ENCODE measurements at regions not wholly inside any gene's neighbourhood (a gene's known extent, or its start where the extent isn't known, plus 50 kb on each side); places are given as distances from the start of the nearest gene placed in this dataset.

DNA sequence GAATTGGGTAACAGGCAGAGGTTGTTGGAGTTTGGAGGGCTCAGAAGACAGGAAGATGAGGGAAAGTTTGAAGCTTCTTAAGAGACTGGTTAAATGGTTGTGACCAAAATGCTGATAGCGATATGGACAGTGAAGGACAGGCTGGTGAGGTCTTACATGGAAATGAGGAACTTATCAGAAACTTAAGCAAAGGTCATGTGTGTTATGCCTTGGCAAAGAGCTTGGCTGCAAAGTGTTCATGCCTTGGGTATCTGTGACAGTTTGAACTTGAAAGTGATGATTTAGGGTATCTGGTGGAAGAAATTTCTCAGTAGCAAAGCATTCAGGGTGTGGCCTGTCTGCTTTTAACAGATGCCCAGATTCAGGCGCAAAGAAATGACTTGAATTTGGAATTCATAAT lies 64.5 kb upstream of the EEPD1 start:
- no peak for DNase-seq (ENCODE audit: low read depth in 4 of 4, low spot score in 3 of 4)

DNA sequence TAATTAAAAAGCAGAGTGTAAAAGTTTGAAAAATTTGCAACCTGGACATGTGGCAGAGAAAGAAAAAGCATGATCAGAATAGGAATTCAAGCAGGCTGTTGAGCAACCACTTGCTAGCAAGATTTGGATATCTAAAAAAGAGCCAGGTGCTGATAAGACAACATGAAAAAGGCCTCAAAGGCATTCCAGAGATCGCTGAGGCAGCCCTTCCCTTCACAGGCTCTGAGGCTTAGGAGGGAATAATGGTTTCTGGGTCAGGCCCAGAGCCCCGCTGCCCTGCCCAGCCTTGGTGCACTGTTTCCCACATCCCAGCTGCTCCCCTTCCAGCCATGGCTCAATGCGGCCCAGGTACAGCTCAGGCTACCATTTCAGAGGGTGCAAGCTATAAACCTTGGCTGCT lies 64.1 kb upstream of the EEPD1 start:
- no peak for DNase-seq (ENCODE audit: low read depth in 4 of 4, low spot score in 3 of 4)

DNA sequence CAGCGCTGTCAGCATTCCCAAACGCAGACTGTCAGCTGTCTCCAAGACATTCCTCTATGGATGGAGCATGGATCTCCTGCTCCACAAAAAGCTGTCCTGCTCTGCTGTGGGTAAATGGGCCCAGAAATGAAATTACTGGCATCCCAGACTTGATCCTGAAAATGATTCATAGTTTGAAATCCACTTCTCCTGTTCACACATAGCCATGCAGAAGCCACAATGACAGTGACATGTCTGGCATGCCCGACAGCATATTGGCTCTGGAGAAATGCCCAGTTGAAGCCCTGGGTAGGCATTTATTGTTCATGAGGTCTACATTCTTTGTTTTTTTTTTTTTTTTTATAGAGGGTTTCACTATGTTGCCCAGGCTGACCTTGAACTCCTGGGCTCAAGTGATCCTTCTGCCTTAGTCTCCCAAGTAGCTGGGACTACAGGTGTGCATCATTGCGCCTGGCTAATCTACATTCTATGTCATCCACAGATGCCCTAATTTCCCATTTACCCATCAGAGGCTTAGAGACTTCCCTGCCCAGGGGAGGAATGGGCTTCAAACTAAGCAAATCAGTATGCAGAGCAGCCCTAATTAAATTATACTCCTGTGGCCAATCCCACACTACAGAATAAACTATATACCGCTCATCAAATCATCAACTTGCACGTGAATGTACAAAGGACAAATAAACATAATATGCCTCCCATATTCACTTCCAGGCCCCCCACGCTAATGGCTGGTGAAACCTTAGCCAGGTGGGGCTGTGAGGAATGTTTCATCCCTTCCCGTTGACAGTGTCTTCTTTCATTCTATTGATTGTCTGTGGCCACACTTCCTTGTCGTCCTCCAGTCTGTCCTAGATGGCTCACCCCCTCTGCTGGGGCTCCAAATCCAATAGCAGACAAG lies 61.8 kb upstream of the EEPD1 start:
- no peak for DNase-seq (ENCODE audit: low read depth in 4 of 4, low spot score in 3 of 4)

DNA sequence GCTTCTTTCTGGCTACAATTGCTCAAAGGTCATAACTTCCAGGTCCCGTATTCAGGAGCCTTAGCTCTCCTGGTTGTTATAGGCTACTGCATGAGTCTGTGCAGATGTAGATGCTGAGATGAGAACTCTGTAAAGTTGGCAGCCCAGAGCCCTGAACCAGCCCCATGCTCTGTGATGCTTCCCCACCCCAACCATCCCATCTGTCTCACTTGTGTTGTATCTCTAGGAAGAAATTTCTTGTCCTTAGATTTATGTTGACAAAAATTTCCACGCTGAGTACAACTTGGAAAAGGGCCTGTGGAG lies 61.2 kb upstream of the EEPD1 start:
- no peak for DNase-seq (ENCODE audit: low read depth in 4 of 4, low spot score in 3 of 4)

DNA sequence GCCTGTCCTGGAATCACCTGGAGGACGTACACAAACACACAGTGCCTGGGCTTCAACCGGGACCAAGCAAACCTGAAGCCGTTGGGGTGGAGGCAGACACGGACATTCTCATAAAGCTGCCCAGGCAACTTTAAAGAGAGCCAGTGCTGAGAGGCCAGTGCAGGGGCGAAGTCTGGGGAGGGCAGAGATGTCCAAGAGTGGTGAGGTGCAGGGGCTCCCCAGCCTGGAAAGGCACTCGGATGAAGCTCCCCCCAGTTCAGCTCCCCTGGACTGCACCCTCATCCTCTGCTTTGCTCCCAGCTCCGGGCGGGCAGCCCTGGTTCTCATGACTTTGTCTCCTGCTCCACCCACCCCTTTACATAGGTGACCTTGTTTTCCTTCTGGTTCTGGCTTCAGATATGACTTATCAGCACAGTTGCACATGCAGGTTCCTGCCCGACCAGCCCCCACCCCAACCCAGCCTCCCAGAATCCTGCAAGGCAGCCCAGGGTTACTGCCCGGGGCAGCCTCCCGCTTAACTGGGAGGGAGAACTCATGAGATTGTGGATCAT lies 60.8 kb upstream of the EEPD1 start:
- DNase-seq (ENCODE audit: low read depth in 4 of 4, low spot score in 3 of 4) = no peak

DNA sequence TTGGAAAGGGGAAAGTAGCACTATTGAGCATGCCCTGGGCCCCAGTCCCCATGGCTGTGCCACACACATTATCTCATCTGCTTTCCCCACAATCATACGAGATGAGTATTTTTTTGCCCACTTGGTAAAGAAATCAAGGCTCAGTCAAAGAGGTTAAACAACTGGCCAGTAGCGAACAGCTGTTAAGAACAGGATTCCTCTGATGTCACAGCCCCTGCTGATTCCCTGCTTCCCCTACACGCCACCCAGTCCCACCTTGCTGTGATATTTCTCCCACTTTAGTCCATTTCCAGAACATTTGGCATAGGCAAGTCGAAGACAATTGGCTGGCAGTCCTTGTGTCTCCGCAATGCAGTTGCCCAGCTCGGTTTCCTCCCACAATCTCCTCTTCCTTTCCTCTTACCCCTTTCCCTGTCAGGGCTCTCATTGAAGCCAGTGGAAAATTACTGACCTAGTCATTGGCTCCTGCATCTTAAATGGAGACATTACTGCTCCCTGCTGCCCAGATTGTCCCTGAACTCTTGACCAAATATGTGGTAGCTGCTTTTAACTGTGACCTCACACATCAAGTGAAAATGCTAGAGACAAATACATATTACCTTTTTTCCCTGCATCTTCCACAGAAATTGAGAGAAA lies 56.5 kb upstream of the EEPD1 start:
- no peak for DNase-seq (ENCODE audit: low read depth in 4 of 4, low spot score in 3 of 4)

DNA sequence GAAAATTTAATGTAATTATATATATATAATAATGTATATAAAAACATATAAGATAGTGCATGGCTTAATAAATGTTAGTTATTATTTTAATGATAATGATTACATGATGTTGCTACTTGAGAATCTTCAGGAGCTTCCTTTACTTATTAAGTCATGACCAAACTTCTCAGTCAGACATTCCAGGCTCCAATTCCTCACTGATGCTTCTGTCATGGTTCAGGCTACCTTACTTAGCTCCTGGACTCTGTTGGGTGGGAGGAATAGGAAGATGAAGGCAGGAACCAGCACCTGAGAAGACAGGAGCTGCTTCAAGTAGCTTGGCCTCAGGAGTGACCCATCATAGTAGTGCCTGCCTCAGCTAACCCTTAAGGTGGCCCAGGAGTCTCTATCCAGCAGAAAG lies 55.0 kb upstream of the EEPD1 start:
- no peak for DNase-seq (ENCODE audit: low read depth in 4 of 4, low spot score in 3 of 4)

DNA sequence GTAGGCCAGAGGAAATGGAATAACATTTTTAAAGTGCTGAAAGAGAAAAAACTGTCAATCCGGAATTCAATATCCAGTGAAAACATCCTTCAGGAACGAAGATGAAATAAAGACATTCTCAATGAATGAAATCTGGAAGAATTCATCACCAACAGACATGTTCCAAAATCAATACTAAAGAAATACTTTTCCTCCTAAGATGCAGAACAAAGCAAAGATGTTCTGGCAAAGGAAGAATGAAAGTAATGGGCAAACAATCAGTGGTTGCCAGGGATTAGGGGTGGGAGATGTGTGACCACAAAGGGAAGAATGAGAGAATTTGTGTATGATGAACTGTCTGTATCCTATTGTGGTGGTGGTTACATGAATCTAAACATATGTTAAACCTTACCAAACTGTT lies 52.8 kb upstream of the EEPD1 start:
- DNase-seq (ENCODE audit: low read depth in 4 of 4, low spot score in 3 of 4) = no peak

DNA sequence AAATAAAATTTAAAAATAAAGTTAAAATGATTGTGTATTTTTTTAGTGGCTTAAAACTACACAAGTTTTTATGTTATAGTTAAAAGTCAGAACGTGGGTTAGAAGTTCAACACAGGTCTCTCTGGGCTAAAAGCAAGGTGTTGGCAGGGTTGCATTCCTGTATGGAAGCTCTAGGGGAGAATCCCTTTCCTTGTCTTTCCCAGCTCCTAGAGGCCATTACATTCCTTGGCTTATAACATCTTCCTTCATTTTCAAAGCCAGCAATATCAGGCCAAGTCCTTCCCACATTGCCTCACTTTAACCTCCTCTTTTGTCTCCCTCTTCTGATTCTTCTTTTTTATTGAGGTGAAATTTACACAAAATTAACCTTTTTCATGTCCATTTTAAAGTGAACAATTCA lies 52.4 kb upstream of the EEPD1 start:
- DNase-seq (ENCODE audit: low read depth in 4 of 4, low spot score in 3 of 4) = no peak
